ENCODE measurements at regions not wholly inside any gene's neighbourhood (a gene's known extent, or its start where the extent isn't known, plus 50 kb on each side); places are given as distances from the start of the nearest gene placed in this dataset.

DNA sequence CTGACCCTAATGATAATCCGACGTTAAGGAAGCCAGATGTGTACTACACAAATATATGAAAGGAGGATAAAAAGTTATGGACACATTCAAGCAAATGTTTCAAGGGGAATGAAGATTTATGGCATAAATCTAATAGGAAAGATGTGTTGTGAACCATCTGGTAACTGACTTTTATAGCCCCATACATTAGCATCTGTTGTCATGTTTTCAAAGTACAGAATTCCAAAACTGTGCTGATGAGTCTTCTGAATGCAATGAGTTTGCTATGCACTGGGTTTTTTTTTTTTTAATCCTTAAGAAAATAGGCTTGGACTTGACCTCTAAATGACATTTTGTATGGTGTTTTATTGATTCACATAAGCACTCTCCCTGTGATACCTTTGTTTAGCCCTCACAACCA is 158.5 kb upstream of the ESRRG start:
- DNase-seq (ENCODE audit: low spot score): no peak

DNA sequence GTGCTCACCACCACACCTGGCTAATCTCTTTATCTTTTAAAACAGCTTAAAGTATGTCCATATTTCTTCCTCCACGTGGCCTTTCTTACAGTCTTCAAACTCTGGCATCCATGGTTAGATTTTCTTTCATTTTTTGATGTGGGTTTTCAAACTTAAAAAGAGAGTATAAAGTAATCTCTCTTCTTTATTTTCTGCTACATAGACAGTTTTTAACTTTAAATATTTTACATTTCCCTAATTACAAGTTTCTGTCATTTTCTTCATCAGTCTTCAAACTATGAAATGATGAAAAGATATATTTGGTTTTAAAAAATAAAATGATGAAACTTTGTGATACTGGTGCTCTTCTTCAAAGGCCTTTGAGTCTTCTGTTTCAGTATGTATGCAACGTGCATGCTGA is 143.5 kb upstream of the ESRRG start:
- no peak for DNase-seq (ENCODE audit: low spot score)

DNA sequence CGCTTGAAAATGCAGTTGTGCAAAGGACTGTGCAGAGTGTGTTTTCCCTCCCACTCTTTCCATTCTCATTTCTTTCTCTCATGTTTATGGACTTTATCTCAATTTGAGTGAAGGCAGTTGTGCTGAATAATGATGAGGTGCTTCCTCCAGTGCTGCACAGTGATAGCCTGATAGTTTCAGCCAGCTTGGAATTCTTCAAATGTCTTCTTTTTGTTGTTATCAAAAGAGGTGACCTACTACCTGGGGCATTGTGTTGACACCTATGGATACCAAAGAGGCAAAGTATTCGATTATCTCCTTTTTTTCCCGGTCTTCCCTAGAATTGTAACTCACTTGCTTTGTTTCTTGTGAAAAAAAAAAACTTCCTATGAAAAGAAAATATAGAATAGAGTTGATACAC is 132.6 kb upstream of the ESRRG start:
- no peak for DNase-seq (ENCODE audit: low spot score)

DNA sequence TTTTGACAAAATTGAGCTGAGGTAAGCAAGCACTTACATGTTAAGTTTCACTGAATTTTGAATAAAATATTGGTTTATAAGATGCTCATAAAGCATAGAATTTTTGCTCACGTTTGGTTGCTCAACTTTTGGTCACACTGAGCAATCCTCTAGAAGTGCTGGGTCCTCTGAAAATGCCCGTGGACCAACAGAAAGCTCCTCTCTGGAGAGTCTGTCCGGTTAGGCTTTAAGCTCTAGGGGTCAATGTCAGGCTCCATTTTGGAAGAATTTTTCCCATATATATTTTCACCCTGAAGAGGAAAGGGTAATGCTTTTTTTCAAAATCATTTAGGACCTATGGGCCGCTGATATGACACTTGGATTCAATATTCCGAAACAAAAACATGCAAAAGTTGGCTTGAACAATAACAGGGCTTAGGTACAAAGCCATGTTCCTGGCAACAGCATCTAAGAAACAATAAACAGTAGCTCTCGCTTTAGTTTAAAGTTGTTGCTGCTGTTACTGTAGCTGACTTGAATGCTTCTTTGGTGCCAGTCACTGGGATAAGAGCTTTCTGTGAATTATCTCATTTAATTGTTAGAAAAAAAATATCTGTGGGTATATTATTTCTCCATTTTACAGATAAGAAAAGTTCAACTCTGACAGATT is 131.7 kb upstream of the ESRRG start:
- DNase-seq (ENCODE audit: low spot score): no peak

DNA sequence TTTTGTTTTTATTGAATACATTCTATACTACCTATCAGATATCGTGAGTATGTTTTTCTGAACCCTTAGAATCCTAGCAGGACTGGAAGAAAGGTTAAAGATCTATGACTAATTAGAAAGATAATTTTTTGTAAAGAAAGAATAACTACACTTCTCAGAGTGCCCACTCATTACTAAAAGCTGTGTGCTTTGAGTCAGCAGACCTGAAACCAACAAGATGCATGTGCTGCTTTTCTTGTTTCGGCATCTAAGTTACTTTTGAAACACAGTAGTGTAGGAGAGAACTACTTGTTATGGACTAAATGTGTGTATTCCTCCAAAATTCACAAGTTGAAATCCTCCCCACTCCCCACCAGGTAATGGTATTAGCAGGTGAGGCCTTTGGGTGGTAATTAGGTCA is 127.8 kb upstream of the ESRRG start:
- no peak for DNase-seq (ENCODE audit: low spot score)

DNA sequence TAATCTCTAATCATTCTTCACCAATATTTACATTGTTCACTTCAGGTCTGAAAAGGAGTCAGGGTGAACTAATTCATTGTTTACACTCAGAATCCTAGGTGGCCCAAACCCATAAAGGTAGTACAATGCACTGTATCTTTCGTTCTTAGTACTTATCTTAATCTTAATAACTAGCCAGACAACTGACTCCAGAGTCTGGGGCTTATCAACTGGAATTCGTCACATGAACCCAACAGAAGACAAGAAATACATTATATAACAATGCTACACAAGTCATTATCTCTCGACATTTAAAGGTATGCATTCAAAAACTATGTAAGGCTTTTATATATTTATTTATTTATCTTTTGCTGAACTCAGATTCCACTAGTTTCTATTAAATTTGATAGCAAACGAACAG is 125.9 kb upstream of the ESRRG start:
- no peak for DNase-seq (ENCODE audit: low spot score)

DNA sequence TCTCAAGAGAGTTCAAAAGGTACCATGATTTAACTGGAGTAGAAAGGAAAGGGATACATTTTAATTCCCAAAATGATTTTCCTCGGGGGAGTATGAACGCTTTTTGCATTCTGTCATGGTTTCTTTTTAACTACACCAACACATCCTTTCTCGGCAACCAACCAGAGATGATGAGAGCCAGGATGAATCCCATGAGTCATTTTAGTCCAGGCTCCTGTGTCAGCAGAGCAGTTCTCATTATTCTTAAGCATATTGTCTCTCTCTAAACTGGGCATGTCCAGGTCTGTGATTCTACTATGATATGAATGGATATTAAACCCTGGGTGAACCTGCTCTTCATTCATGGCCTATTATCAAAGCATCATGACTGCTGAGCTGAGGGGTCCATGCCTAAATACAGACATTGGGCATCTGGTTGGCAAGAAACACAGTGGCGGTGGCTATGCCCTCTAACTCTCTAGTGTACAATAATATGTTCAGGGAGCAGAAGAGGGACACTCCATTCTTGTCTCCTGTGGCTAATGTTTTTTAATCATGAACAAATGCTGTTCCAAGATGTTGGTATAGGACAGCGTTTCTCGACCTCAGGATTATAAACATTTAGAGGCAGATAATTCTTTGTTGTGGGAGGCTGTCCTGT is 124.3 kb upstream of the ESRRG start:
- DNase-seq (ENCODE audit: low spot score): no peak

DNA sequence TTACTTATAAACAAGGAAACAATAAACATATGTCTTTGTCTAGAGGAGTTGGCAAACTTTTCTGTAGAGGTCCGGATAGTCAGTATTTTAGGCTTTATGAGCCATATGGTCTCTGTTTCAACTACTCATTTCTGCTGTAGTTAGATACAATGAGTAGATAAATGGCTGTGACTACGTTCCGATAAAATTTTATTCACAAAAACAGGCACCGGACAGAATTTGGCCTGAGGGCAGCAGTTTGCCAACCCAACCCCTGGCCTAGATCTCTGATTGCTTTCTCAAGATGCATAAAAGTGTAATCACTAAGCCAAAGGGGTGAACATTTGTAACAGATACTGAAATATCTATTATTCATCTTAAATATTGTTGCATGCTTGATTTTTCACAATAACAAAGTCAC is 123.1 kb upstream of the ESRRG start:
- DNase-seq (ENCODE audit: low spot score): no peak

DNA sequence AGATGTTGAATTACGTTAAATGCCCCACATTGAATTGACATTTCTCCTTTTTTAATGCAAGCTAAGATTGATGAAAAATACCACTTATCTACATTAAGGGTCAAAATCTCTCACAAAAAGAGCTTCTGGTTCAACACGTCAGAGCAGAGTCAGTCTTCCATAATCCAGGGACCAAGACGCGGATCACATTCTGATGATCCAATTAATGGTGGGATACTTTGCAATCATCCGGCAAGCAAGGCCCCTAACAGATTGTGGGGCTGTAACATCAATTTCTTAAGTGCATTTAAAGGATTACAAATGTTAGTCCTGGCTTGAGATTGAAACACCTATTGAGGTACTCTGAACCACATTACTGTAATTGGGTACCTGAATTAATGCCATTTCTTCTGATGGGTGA is 120.2 kb upstream of the ESRRG start:
- no peak for DNase-seq (ENCODE audit: low spot score)

DNA sequence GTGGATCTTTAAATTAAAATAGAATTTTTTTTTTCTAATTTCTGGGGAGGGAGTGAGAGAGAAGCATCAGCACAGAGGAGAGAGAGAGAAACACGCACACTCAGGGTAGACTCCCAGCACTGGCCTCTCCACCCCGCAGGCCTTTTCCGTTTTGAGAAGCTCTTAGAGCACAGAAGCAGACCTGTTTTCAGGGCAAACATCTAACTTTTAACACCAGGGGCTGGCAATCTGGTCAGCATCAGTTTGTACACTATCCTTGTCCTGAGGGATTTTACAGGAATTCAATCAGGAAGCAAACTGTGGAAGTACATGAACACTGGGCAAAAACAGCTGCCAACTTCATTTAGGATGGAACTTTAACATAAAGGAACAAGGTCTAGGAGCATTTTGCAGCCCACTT is 117.9 kb upstream of the ESRRG start:
- no peak for DNase-seq (ENCODE audit: low spot score)

DNA sequence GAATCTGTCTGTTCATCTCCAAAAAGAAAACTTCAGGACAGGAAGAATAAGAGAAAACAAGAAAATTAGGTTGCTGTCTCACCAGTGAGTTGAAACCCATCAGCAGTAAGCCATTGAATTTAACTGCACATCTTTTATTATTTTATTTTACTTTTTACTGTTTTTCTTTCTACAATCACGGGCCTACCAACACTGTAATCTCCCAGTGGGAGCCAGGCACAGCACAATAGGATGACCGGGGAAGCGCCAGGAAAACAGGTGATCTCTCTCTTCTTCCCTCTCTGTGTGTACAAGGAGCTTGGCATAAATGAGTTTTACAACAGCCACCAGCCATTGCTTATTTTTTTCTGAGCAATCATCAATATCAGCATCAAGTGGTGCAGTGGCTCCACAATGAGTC is 113.1 kb upstream of the ESRRG start:
- DNase-seq (ENCODE audit: low spot score): no peak

DNA sequence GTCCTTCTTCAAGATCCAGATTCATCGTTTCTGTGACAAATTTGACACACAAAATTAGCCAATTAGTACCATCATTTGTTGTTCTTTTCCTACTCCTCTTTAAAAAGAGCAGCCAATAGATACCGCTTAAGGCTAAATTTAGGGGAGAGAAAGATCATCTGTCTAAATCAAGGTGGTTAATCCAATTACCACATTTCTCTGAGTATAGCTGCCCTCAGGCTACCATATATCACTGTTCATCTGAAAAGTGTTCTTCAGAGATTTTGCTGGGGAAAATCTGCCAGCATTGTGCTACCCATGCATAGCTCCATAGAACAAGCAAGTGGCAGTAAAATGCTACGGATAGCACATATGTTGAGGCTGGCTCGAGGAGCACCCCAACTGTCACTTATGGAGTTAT is 110.3 kb upstream of the ESRRG start:
- DNase-seq (ENCODE audit: low spot score): no peak

DNA sequence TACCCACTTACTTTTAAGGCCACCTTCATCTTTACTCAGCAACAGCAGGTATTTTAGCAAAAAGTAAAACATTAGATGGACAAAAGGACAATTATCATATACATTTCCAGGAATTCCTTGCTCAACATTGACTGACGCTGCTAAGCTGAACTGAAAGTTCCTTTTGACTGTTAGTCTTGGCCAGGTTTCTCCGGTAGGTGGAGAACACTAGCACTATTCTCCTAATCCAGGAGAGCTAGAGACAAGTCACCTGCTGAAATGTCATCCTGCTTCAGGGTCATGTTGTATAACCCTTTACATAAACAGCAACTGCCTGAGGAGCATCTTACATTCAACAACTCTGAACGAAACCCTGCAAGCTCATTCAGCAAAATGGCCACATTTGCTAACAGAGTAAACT is 109.0 kb upstream of the ESRRG start:
- DNase-seq (ENCODE audit: low spot score): no peak

DNA sequence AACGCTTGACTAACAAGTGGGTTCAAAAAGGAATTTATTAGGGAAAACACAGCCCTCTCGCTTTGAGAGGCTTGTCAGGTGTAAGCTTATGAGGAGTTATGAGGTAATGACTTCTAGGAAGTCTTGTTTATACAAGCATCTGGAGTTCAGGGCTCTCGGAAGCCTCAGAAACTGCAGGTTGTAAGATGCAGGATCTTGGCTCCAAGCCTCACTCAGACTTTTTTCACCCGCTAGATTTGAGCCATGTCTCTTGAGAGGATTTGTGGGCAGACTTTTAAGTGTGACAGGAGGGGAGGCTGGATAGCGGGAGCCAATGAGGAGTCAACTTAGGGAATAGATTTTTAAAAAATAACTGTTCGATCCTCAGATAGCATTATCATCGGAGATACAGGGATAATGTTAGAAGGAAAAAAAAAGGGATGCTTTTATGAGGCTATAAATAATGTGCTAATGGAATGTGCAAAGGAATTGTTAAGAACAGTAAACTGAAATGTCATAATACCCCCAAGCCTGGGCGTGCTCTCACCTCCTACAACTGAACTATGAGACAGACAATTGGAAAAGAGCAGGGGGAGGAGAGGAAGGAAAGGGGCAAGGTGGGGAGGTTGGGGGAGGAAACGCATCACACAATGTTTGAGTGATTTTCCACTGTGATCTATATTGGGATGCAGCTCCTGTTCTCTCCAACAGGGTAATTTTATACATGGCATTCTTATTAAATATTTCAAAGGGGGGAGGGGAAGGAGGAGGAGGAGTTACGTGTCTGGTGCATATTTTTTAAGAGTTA is 107.4 kb upstream of the ESRRG start:
- no peak for DNase-seq (ENCODE audit: low spot score)

DNA sequence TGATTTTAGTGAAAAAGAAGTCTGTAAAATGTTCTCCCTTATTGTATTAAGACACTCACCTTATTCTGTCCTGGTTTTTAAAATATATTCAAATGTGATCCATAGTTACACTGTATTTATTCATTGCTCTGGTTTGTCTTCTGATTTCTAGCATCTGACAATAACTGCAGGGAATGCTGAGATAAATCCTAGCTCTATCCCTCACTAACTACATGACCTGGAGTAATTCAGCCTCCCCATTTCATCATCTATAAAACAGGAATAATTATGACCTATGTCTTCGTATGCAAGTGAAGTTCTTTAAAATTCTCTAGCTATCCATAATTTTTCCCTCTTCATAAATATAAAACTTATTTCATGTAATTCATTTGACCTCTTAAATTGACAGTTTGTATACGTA is 104.0 kb upstream of the ESRRG start:
- no peak for DNase-seq (ENCODE audit: low spot score)

DNA sequence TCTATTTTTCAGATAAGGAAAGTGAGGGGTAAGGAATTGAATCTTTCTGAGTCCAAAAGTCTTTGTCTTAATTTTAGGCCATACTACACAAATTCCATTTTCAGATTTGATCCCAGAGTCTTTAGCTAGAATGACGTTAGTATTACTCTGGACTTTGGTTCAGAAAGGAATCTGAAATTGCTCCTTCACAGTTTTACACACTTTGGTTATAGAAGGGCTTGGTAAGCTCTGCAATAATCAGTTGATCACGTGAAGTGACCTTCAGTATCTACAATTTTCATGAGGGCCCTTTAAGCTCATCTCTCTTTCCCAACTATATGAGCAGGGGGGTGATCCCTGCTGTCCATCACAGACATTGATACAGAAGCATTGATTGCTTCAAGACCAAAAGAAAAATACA is 103.4 kb upstream of the ESRRG start:
- DNase-seq (ENCODE audit: low spot score): no peak

DNA sequence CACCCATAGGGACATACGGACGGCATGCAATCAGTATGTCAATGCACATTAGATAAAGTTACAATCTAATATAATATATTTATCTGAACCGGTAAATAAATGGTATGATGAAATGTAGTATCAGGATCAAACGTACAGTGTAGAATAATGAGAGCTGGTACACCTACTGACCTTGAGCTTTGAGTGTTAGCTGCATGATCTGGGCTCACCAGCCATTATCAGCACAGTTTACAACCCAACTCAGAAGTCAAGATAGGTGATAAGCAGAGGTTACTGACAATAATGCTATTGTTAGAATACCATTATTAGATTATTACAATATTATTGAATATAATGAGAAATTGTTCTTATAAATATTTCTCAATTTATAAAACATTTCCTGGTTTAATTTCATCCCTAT is 103.0 kb upstream of the ESRRG start:
- DNase-seq (ENCODE audit: low spot score): no peak

DNA sequence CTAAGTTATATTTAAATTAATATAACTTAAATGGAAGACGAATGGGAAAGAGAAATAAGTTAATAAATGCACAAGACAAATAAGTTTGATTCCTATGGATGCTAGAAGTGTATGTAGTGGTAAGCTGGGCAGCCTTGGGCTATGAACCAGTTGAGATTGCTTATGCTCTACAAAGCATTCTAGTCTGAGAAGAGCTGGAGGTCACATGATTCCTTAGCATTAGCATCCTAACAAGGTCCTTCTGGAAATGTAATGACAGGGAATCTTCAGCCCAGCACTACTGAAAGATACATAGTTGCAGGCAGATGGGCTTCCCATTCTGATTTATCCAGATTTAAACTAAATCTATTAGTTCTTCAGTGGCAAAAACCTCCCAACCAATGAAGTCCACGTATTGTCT is 102.3 kb upstream of the ESRRG start:
- DNase-seq (ENCODE audit: low spot score): no peak

DNA sequence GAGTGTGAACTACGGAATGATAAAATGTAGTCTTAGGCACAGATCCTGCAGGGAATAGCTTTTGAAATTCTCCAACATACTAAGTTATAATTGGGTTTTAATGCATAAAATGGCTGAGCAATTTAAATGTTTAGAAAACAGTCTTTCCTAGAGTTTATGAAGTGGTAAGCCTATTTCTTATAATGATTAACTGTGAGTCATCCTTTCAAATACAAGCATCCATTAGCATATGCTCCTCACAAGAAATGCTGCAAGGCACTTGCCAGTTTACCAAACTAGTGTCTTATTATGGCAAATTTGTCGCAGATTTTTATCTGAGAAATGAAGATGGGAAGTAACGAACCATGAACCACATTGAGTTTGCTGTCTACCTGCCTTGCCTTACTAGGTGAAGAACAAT is 101.3 kb upstream of the ESRRG start:
- no peak for DNase-seq (ENCODE audit: low spot score)

DNA sequence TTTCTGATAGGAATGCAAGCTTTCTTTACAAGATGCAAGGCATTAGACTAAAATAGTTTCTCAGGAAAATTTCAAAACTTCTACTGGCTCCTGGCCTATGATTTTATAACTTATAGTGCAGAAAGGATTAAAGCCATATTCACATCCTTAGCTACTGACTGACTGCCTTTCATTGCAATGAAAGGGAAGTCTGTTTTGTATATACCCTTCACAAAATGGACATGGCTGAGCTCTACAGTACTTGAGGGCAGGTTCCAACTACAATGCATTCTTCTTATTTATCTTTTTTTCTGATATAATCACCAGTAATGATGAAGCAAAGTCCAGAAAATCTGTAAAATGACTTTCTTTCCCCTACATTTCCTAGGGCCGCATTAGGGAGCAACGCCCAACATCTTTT is 100.5 kb upstream of the ESRRG start:
- DNase-seq (ENCODE audit: low spot score): no peak

DNA sequence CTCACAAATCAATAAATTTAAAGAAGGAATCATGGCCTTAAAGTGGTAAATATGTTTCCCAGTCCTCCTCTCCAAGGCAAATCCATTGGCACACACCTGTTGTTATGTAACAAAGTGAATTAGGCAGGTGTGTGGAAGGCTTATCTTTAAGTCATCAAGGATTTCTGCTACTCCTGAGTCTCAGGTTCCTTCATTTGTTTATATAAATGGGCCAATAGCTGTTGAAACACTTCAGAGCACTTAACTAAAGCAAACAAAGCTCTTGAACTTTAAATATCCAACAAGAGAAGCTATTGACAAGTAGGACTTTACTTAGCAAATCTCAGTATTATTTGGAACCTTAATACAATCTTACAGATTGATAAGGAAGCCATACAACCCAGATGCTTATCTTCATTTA is 99.3 kb upstream of the ESRRG start:
- DNase-seq (ENCODE audit: low spot score): no peak

DNA sequence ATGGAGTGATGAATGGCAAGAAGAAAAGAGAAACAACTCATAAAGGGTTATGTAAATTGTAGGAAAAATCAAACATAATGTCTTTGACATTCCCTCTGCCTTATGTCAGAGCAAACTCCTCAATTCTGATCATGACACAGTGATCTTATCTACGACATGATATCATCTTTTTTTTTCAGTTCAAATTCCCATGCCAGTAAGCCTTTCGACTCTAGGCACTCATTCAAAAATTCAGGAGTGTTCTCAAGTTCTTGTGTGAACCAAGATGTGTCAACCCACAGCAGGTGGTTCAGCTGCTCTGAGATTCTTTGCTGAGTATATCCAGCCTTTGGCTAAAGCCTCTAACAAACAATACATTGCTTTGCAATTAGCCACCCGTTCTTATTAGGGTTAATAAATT is 97.1 kb upstream of the ESRRG start:
- no peak for DNase-seq (ENCODE audit: low spot score)

DNA sequence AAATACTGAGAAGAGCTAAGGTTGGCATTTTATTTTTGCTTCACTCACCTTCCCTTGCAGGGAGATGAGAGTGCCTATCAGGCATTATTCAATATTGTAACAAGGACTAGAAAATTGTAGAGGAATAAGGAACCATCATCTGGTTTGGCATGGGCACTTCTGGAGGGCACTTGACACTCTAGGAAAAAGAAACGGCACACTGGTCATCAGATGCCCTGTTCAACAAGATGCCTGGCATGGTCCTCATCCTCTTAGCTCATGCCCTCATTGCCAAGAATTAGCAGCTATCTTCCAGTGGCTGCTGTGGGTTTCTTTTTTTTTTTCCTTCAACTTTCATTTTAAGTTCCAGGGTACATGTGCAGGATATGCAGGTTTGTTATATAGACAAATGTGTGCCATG is 95.1 kb upstream of the ESRRG start:
- DNase-seq (ENCODE audit: low spot score): no peak
